ENCODE measurements at regions not wholly inside any gene's neighbourhood (a gene's known extent, or its start where the extent isn't known, plus 50 kb on each side); places are given as distances from the start of the nearest gene placed in this dataset.

DNA sequence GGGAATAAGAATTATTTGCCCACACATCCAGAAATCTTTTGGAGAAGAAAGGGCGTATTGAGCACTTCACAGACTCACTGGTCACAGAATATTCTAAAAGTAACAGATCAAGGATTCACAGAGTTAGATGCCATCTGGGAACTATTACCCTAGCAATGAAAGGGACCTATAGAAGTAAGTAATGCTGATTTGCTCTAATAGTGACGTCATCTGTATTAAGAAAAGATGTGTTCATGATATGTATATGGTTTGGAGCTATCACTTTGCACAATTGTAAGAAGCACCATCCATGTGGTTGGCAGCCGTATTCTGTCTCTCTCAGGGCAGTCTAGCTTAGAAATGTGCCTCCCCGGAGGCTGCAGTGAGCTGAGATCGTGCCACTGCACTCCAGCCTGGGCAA is 52.8 kb upstream of the SV2C start:
- DNase-seq (ENCODE audit: low read depth, low spot score), result no peak

DNA sequence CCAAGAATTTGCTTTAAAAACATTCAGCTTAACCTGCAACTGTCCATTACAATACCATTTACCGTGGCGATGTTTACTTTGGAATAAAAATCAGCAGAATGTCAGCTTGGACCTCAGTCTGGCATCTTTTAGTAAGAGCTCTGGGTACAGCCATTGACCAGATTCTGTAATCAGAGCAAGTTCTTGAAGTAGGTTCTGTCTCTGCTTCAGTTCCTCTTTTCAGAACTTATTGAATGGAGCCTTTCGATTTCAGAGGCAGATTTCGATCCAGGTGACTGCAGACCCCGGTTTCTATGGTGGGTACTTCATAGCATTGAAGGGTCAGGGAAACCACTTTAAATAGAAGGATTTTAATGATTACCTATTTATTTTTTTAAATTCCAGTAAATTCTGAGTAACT is 53.4 kb upstream of the SV2C start:
- DNase-seq (ENCODE audit: low read depth, low spot score), result no peak

DNA sequence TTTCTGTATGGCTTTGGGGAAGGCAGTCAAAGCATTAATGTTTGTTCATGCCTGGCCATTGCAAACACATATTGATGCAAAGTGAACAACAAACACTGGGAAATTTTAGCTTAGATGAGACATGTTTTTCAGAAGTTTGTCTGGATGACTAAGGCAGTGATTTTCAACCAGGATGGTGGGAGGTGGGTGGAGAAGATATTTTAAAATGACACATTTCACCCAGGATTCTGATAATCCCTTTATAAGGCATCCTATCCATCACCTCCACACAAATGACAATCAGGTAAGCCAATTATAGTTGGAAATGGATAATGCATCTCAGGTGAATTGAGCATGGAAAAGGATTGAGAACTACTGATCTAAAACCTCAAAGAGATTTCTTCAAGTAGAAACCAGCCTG is 57.4 kb upstream of the SV2C start:
- DNase-seq (ENCODE audit: low read depth, low spot score), result no peak

DNA sequence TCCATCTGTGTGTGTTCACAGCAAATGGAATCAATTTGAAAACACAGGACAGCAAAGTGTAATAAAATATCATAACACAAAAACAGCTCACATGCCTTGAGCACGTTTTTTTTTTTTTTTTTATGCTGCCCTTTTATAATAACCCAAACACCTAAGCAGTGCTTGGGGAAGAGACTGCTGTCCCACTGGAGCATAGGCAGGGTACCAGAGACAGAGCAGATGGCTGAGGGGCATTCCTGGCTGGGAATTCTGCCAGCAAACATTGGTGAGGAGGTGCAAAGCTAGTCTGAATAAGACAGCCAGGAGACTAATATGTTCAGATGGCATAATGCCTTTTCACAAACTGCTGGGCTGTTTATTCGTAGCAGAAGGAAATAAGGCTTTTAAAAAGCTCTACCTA is 58.1 kb upstream of the SV2C start:
- DNase-seq (ENCODE audit: low read depth, low spot score), result no peak

DNA sequence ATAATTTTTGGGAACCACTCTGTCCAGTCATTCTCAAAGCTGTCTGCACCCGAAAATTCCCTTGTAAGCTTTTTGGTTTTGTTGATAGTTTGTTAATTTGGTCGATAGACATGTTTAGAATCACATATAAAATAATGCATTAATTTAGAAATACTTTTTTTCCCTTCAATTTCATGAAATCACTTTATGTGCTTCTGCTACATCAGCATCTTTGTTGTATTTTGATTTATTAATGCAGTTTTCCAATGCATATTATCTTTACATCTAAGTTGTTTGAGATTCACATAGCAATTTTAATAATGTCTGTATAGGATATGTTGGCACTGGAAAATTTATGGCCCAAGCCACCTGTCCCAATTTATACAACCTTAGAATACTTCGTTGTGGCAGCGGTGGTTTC is 60.6 kb upstream of the SV2C start:
- no peak for DNase-seq (ENCODE audit: low read depth, low spot score)

DNA sequence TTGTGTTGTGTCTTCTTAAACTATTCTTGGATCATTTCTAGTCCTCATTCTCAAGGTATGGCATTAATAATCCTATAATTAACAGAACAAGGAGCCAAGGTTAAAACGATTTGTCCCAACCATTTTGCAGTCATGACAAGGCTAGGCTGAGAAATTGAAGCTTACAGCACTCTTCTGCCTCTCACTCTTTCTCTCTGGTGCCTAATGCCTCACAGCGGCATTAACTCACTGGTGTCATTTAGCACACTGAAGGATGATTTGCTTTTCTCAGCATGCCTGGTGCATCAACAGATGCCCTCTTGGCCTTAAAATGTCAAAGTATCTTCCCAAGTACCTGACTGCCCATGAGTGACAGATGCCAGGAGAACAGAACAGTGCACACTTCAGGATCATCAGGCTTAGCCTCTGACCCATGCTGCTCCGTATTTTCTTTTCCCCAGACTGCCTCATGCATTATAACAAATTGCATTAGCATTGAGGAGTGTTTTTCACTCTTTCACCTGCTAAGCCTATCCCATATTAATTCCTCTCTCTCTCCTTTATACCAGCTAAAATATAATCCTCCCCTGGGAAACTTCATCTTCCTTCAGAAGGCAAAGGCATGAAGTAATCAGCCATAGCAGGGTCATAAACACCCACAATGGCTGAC is 61.1 kb upstream of the SV2C start:
- DNase-seq (ENCODE audit: low read depth, low spot score), result no peak

DNA sequence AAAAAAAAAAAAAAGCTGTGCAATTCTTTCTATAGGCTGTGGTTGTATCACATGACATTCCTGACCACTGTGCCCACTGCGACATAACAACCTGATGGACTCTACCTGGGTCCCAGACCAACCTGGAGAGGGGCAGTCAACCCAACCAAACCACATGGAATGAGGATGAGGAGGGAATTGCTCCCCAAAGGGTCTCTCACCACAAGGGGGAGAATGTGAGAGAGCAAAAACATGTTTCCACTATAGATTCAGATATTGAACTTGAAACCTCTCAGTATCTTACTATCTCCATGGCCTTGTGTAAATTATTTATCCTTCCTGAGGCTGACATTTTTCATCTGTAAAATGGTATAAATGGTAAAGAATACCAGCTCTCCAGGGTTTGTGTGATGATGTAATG is 66.9 kb upstream of the SV2C start:
- DNase-seq (ENCODE audit: low read depth, low spot score), result no peak

DNA sequence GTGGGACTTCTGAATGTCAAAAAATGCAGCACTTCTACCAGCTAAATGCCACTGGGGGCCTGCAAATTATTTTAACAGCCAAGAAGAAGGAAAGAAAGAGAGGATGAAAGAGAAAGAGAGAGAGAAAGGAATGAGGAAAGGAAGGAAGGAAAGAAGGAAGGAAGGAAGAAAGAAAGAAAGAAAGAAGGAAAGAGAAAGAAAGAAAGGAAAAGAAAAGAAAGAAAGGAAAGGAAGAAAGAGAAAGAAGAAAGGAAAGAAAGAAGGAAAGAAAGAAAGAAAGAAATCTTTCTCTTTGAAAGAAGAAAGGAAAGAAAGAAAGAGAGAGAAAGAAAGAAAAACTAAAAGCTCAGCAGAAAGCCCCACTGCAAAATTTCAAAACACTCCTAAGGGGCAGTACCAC is 69.2 kb upstream of the SV2C start:
- DNase-seq (ENCODE audit: low read depth, low spot score), result no peak

DNA sequence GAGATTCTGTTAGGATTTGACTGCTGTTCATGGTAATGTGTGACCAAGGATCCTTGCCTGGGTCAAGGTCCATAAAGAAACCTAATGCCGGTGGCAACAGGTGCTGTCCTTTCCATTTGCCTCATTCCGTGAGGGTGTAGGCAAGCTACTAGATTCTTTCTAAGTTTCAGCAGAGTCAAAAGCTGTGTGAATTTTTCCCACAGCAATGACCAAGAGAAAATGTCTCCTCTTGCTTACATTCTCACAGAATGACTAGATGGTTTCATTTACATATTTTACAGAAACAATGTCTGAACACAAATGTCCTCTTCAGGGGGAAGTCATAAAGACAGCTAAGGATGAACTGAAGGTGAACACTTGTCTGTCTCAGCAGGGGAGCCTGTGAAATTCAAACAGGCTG is 75.3 kb upstream of the SV2C start:
- DNase-seq (ENCODE audit: low read depth, low spot score), result no peak

DNA sequence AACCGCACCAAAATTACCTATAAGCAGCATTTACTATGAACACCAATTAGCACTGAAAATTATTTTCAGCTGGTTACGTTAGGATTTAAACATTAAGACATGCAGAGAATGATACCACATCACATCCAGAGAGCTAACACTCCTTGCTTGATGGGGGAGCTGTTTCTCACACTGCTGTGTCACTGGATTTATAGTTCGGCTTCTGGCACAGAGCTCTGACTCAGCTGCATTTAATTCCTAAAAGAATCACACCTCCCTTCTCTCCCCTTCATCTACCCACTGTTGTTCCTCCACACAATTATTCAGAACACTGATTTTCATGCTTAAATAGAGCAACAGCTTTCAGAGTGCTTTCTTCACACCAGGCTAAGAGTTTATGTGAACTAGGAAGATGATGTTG is 82.6 kb upstream of the SV2C start:
- no peak for DNase-seq (ENCODE audit: low read depth, low spot score)

DNA sequence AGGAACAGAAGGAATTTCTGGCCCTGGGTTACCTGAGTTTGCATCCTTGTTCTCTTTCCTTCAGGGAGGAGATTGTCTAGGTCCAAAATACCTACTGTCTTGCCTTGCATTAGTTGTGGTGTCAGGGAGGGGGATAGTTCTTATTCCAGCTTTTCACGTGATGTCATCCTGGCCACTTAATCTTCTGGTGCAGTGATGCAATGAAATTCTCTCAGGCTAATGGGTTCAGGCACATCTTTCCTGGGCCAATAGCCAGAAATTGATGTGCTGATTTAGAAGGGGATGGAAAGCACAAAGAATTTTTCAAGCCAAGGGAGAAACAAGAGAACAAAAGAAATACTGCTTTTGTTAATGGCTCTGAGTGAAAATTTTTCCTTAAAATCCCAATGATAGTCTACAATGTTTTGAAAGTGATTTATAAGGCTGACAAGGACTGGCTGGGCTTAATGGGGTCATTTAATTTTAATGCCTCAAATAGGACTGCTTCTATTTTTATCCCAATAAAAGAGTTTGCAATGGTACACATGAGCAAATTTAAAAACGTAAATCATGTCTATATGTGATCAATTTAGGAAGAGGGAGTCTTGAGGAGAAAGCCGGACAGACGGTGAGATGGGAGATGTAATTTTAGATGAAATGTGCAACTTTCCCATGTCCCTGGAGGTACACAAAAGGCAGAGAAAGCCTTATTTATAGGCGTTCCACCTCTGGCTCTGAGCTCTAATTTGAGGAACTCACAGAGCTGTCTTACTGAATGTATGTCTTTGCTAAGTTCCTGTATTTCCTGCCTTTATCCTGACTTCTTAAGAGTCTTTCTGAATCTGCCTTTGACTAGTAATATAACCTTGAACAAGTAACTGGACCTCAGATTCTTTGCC is 89.3 kb upstream of the SV2C start:
- DNase-seq (ENCODE audit: low read depth, low spot score), result no peak

DNA sequence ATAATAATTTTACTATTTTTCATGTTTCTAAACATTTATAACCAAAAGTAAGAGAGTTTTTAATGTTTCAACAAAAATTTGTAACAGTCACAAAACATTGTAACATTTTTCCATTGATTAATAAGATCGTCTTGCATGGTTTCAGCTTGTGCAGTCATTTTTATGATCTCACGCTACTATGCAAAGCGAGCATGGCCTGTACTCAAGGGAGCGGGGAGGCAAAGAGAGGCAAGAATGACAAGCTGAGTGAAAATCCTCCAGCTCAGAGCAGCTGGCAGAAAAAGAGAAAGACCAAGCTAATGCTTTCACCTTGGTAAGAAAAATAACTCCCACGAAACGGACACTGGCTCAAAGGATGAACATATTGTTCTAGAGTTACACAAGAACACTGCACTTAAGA is 90.0 kb upstream of the SV2C start:
- no peak for DNase-seq (ENCODE audit: low read depth, low spot score)

DNA sequence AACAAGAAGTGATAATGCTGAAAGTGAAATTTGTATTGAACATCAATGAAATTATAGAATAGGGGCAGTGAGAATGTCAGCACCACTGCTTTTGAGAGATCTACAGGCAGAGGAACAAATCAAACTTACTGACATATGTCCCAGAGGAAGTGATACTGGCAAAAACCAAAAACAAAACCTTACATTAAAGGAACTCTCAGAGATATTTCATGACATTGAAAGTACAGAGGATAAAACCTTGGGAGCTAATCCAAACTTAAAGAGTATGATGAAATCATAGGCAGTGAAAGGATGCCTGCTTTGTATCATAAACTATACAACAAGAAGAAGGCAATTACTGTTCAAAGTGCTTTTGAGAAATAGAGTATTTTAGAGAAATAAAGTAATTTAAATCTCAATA is 90.4 kb upstream of the SV2C start:
- DNase-seq (ENCODE audit: low read depth, low spot score), result no peak

DNA sequence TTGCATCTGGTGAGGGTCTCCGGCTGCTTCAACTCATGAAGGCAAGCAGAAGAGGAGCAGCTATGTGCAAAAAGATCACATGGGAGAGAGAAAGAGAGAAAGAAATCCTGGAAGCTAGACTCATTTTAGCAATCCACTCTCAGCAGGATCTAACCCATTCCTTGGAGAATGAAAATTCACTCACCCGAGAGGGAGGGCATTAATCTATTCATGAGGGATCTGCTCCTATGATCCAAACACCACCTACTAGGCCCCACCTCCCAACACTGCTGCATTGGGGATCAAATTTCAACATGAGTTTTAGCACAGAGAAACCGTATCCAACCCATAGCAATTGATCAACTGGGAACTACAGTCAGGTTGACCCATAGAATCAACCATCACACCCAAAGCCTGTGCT is 98.1 kb upstream of the SV2C start:
- no peak for DNase-seq (ENCODE audit: low read depth, low spot score)

DNA sequence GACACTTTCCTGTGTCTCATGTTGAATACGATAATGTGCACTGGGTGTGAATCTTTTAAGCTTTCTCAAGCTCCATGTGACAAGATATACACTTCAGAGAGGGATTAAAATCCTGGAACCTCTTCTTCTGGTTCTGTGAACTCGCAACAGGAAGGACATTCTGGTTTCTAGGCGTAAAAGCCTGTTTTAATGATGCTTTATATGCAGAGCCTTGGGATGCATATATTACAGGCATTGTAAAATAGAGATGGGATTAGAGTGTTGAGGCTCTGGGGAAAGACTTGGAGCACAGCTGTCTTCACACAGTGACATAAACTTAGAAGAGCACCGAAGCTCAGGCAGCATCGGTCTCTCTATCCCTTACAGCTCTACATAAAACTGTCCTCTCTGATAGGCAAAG is 107.7 kb upstream of the SV2C start:
- DNase-seq (ENCODE audit: low read depth, low spot score), result no peak

DNA sequence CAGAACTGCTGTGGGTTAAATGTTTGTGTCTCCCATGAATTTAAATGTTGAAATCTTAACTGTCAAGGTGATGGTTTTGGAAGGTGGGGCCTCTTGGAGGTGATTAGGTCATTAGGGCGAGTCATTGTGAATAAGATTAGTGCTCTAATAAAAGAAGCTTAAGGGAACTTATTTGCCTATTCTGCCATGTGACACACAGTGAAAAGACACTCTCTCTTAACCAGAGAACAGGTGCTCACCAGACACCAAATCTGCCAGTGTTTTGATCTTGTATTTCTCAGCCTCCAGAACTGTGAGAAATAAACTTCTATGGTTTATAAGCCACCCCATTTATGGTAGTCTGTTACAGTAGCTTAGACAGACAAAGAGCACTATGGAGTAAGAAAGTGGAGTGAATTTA is 117.9 kb upstream of the SV2C start:
- DNase-seq (ENCODE audit: low read depth, low spot score), result no peak

DNA sequence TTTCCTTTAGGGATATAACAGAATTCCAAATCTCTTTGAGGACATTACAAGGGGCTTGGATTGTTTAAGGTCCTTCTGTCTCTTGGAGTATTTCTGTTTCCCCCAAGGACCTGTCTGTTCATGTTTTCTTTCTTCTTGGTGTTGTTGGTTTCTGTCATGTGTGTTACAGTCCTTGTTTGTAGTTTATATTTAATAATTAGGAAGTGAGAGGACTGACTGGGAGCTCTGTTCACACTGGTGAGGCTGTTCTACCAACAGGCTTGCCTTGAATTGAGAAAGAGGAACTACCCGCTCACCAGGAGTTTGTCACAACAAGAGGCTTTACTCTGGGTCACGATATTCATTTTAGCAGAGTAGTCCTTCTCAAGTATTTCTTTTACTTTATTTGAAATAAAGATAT is 119.2 kb upstream of the SV2C start:
- no peak for DNase-seq (ENCODE audit: low read depth, low spot score)

DNA sequence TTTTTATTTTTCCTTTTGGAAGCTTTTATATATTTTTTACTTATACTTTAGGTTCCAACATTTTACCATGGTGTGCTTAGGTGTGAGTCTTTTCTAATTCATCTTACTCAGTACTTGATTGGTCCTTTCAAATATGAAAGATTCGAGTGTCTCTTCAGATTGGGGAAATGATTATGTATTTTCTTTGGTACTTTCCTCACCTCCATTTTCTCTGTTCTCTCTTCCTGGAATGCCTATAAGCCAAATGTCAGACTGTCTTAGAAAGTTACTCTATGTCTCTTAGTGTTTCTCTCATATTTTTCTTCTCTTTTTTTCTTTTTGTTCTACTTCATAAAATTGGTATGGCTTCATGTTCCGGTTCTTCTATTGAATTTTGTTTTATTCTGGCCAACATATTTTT is 119.6 kb upstream of the SV2C start:
- no peak for DNase-seq (ENCODE audit: low read depth, low spot score)

DNA sequence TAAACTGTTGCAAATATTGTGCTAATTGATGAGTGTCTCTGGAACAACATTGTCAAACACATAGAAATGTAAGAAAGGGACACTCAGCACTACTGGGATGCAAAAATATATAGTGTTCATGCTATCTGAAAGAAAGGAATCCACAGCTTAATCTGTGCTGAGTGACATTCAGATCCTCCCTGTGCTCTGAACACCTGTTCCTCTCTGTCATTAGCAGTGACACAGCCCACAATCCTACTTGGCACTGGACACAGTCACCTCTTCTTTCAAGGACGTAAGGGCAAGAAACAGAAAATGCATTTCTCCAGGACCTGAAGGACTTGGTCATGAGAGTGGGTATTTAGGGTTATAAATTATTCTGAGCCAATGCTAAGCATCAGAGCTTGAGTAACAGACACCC is 121.4 kb upstream of the SV2C start:
- DNase-seq (ENCODE audit: low read depth, low spot score), result no peak

DNA sequence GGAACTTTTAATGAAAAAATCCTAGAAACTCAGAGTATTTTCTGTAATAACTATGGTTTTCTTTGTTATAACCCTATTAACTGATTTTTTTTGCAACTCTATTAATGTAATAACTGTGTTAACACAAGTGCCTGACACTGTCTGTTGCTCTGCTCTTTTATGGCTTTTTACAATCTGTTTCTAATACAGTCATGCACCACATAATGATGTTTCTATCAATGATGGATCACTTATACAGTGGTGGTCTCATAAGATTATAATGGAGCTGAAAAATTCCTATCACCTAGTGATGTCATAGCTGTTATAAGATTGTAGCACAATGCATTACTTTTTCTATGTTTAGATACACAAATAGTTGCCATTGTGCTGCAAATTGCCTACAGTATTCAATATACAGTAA is 123.1 kb upstream of the SV2C start:
- DNase-seq (ENCODE audit: low read depth, low spot score), result no peak

DNA sequence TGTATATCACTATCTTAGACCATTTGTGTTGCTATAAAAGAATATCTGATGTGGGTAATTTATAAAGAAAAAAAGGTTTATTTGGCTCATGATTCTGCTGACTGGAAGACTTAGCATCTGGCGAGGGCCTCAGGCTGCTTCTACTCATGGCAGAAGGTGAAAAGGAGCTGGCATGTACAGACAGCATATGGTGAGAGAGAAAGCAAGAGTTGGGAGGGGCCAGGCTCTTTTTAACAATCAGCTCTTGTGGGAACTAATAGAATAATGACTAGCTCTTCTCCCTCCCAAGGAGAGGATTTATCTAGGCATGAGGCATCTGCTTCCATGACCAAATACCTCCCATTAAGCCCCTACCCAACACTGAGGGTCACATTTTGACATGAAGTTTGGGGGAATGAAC is 130.2 kb upstream of the SV2C start:
- DNase-seq (ENCODE audit: low read depth, low spot score), result no peak

DNA sequence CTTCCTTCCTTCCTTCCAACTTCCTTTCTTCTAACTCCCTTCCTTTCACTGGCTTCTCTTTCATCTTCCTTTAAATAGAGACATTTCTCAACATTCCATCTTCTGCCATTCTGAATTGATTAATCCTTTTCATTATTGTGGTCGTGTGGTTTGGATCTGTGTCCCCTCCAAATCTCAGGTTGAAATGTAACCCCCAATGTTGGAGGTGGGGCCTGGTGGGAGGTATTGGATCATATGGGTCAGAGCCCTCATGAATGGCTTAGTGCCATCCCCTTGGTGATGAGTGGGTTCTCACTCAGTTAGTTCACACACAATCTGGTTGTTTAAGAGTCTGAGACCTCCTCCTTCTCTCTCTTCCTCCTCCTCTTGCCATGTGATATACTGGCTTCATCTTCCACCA is 130.9 kb upstream of the SV2C start:
- no peak for DNase-seq (ENCODE audit: low read depth, low spot score)

DNA sequence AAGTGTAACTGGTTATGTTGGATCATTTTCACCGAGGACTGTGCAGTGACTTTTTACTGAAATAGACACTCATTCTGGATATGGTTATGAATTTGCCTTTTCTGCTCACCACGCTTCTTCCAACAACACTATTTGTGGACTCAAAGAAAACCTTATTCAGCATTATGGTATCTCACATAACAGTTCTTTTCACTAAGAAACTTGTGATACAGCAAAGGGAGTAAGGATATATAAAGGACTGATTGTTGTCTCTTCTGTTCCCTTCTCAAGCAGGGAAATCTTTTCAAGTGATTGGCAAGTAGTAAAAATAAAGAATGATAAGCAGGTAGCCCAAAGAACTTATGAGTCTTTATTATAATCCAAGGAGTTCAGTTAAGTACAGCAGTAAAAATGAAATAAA is 131.5 kb upstream of the SV2C start:
- no peak for DNase-seq (ENCODE audit: low read depth, low spot score)

DNA sequence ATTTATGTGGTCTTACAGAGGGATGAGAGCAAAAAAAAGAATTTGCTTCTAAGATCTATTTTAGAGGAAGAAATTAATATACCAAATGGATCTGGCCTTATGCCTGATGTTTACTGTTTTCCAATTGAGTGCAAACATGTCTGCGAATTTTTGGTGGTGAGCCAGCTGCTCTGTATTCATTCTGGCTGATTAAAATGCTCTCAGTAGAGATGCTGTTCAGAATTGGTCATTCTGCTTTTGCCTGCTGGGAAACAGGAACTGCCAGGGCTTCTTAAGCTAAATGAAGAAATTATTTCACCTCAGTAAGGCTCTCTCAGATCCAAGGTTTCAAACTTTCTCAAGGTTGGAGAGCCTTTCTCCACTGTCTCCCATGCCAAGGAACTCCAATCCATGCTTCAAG is 132.0 kb upstream of the SV2C start:
- no peak for DNase-seq (ENCODE audit: low read depth, low spot score)
